Upper lobe of left lung (tissue), 4 donors: ENCODE measurements at regions not wholly inside any gene's neighbourhood (a gene's known extent, or its start where the extent isn't known, plus 50 kb on each side); places are given as distances from the start of the nearest gene placed in this dataset.

ENCODE experiments used
- EP300 ChIP-seq, 4 donors: sonication (generic); formaldehyde crosslinking; IDR thresholded peaks; one replicate each; pipeline ENCODE4 v1.5.1; 2017; ENCODE audit warnings: antibody characterized with exemption in 4 of 4, control low read depth in 2 of 4
- POLR2A ChIP-seq, 4 donors: fragments of 450-650 bp; IDR thresholded peaks; one replicate each; pipeline ENCODE4 v1.5.1; 2016 to 2017; ENCODE audit warnings: antibody characterized with exemption in 4 of 4, mild to moderate bottlenecking in 2 of 4
- POLR2AphosphoS5 ChIP-seq, 2 donors: sonication (generic); formaldehyde crosslinking; IDR thresholded peaks; one replicate each; pipeline ENCODE4 v1.5.1; 2017; ENCODE audit warnings: antibody characterized with exemption in 2 of 2
- TF ChIP-seq, protein P1 (sequence below), 6 experiments: fragments of 450-650 bp in 4 of 6; fragments of 200-600 bp in 2 of 6; sonication (generic) in 2 of 6; IDR thresholded peaks; one replicate each; pipeline ENCODE4 v1.5.1; 2016 to 2019; ENCODE audit warnings: antibody characterized with exemption in 6 of 6

DNA sequence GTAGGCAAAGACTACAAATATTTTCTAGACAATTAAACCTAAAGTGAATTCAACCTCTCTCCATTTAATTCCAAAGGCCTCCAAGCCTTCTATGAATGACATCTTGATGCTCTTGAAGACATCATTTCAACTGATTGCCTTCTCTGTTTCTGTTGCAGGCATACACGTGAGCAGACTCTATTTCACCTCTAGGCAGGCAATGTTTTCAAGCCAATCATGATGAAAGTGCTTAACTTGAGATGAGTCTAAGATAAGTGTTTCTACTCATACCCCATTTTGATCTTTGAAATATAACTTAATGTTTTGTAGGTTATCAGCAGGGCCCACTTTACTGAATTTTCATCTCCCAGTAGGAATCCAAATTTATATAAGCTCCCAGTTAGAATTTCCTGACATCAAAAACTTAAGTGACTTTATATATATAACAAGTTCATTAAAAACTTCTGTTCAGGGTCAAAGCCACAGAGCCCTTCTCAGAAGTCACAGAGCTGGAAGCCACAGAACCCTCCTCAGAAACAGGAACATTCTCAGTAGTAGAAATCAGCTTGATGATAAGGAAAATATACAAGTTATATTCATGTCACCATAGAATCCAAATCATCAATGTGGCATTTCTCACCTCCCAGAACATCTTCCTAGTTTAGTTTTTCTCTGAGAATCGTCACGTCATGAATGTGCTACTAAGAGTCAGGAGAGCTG is 108.5 kb downstream of the PHLDA1 start:
- no peak for TF ChIP-seq POLR2A (IDR thresholded peaks at IDR 0.05)
- TF ChIP-seq, protein P1, sequence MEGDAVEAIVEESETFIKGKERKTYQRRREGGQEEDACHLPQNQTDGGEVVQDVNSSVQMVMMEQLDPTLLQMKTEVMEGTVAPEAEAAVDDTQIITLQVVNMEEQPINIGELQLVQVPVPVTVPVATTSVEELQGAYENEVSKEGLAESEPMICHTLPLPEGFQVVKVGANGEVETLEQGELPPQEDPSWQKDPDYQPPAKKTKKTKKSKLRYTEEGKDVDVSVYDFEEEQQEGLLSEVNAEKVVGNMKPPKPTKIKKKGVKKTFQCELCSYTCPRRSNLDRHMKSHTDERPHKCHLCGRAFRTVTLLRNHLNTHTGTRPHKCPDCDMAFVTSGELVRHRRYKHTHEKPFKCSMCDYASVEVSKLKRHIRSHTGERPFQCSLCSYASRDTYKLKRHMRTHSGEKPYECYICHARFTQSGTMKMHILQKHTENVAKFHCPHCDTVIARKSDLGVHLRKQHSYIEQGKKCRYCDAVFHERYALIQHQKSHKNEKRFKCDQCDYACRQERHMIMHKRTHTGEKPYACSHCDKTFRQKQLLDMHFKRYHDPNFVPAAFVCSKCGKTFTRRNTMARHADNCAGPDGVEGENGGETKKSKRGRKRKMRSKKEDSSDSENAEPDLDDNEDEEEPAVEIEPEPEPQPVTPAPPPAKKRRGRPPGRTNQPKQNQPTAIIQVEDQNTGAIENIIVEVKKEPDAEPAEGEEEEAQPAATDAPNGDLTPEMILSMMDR (IDR thresholded peaks at IDR 0.05): no peak
- no peak for TF ChIP-seq EP300 (IDR thresholded peaks at IDR 0.05)
- TF ChIP-seq POLR2AphosphoS5 (IDR thresholded peaks at IDR 0.05): no peak
